GM21529 (cell line): ENCODE measurements at regions not wholly inside any gene's neighbourhood (a gene's known extent, or its start where the extent isn't known, plus 50 kb on each side); places are given as distances from the start of the nearest gene placed in this dataset.

ENCODE experiments used
- ATAC-seq: cut with Tn5 transposase; IDR thresholded peaks from one replicate; pipeline ENCODE4 v1.9.1; 2021; ENCODE audit not compliant: unreplicated experiment

DNA sequence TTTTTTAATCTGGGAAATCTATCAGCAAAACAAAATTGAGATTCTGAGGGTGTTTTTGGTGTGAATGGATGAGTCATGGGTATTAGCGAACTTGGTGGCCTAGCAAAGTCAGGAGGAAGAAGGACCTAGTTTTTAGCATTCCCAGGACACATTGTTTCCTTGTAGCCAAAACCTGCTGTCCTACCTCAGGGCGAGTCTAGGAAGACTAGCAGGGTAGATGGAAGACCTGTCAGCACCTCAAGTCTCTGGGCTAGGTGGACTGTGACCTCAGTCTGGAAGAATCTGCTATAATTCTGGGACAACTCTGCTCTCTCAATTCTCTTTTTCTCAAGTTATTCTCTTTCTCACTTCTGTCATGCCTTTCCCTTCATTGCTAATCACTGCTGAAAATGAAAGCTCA lies 1399.3 kb upstream of the LRRTM1 start:
- ATAC-seq: no peak

DNA sequence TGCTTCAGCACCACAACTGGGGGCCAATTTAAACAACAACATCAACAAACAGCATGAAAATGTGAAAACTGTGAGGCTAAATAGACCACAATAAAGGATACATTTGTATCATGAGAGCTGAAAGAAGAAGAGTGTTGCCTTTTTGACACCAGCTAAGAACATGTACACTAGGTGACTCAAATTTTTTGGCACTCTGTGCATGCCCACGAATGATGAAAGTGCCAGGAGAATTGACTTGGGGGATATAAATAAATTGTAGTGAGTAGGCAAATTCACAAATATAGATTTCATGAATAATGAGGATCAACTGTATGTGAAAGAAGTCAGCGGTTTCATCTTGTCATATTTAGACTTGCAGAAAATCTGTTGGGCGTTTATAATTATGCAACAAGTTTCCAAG lies 1388.0 kb upstream of the LRRTM1 start:
- ATAC-seq: no peak

DNA sequence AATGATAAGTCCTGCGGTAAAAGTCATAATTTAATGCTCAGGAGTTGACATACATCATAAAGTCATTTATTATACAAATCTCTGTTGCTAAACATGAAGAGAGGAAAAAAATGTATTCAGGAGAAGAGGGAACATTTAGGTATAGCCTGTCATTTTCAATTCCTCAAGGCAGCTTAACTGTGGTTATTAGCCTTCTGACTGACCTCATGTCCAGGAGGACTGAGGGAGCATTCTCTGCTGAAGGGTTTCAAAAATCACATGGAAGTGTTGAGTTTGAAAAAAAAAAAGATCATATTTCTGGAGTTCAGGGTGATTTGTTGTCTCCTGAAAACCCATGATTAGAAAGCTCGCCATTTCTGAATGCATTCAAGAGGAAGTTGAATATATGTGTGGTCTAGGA lies 1371.1 kb upstream of the LRRTM1 start:
- no peak for ATAC-seq

DNA sequence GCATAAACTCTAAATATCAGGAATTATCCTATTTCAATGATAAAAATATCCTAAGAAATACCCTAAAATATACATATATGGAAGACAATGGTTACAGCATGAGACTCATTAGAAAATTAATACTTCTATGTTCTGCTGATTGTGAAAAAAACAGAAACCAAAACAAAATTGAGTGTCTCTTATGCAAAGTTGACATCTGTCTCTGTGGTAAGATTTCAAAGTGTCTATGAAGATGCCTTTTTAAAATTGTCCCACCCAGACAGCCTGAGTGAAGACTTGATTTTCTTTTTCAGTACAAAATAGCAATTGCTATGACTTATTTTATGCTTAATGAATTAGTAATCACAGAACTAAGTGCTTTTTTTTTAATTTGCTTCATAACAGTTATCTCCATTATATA lies 1368.4 kb upstream of the LRRTM1 start:
- ATAC-seq: no peak

DNA sequence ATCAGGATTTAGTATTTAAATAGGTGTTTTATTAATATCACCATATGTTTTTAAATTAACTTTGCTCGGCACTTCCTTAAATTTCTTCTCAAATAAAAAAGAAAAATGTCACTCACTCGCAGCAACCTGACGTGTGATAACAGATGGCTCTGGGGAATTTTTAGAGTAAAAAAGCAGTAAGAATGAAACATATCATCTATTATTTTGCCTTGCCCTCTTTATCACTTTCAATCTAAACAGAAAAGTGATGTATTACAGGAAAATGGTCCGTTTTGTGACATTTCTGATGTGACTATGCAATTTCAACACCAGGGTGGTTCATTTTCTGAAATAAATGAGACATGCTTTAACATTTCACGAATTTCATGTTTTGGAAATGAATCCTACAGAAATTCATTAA lies 1368.0 kb upstream of the LRRTM1 start:
- ATAC-seq: no peak

DNA sequence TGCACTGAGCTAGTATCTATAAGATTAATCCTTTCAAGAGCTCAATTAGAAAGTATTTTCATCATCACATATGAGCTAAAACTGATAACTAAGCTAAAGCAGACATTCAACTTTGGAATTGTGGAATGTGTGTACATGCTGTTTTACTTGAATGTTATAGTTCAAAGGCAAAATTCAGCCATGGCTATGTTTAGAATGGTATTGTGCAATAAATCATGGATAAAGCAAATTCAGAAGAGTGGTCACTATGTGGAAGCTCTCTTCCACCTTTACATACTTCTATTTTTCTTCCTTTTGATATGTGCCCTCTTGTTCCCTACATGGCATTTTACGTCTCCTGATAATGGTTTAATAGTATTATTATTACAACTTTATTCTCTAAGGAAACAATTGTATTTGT lies 1366.3 kb upstream of the LRRTM1 start:
- ATAC-seq: no peak

DNA sequence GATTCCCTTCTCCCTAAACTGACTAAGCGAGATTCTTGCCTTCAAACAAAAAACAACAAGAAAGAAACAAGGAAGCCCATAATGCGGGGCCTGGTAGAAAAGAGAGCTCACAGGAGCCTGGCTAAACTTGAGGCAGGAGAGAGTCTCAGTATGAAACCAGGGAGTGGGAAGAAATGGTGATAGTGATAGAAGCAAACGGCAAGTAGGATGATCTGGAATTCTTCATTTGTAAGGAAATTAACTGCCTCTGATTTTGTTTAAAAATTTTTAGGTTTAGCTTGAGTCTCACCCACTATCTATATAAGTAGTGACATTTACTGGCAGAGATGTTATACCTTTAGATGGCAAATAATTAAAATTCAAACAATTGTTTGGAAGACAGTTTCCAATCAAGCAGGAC lies 1356.5 kb upstream of the LRRTM1 start:
- no peak for ATAC-seq

DNA sequence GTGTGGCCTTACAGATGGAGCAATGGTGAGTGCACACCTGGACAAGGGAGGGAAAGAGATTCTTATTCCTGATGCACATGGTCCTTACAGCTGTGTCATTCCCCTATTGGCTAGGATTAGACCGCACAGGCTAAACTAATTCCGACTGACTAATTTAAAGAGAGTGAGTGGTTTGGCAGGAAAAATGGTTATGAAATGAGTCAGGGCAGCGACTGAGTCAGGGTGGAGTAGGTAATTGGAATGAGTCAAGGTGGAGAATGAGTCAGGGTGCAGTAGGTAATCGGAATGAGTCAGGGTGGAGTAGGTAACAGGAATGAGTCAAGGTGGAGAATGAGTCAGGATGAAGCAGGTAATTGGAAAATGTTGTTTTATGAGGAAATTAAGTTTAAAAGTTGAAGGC lies 1353.7 kb upstream of the LRRTM1 start:
- no peak for ATAC-seq

DNA sequence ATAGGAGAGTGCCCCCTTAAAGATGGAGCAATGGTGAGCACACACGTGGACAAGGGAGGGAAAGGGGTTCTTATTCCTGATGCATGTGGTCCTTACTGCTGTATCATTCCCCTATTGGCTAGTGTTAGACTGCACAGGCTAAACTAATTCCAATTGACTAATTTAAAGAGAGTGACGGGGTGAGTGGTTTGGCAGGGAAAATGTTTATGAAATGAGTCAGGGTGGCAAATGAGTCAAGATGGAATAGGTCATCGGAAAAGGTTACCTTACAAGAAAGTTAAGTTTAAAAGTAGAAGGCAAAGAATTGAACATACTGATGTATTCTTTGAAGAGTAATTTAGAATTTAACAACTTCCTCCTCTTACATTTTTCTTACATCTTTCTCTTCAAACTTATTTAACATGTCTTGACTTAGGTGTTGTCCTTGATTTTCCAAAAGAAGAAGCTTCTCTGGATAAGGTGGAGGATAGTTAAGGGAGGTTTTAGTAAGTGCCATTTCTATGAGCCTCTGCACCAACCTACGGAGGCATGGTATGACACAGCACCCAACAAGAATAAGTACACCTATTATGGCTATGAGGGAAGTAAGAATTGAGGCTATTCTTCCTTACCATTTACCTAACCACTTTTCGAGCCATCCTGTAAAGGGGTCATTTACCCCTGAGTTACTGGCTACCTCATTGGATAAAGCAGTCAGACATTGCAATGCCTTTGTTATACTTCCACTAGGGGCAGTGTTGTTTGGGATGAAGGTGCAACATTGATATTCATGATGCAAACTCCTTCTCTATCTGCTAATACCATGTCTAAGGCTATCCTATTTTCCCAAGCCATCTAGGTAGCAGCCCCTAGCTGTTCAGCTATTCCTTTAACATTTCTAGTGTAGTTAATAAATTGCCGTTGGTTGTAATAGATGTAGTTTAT lies 1345.8 kb upstream of the LRRTM1 start:
- ATAC-seq: no peak

DNA sequence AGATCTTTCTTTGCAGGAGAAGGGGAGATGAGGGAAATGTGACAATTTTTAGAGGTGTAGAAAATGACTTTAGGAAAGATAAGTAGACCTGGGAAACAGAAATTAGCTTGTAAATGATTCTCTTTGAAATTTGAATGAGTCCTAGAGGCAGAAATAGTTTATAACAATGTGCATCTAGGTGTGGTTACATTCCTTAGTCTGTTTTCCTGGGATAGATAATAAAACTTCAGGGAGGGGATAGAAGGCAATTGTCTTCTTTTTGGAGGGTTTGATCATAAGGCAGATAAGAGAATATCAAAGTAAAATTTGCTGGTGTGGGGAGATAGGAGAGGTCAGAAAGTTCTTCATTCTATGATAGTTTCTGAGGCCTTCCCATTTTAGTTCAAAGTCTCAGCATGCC lies 1344.3 kb upstream of the LRRTM1 start:
- ATAC-seq: no peak

DNA sequence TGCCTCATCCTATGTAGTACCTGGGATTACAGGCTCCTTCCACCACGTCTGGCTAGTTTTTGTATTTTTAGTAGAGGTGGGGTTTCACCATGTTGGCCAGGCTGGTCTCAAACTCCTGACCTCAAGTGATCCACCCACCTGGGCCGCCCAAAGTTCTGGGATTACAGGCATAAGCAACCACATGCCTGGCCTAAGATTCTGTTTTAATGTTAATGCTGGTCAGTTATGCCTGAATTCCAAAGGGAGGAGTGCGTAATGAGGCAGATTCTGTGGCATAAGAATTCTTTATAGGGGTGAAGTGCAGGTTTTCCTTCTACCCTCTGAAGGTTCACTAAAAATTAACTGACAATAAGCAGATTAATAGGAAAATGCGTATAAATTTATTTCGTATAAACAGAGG lies 1343.8 kb upstream of the LRRTM1 start:
- ATAC-seq: no peak

DNA sequence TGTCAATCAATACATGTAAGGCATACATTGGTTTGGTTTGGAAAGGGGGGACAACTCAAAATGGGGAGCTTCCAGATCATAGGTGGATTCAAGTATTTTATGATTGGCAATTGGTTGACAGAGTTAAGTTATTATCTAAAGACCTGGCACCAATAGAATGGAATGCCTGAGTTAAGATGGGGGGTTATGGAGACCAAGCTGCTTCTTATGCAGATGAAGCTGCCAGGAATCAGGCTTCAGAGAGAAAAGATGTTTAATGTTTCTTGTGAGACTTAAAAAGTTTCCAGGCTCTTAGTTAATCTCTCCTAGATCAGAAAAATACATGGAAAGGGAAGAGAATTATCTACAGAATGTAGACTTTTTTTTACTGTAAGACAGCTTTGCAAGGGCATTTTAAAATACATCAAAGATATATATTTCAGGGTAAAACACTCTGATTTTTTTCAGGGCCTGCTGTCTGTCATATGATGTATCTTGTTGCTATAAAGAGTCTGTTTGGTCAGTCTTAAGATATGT lies 1343.2 kb upstream of the LRRTM1 start:
- ATAC-seq: no peak

DNA sequence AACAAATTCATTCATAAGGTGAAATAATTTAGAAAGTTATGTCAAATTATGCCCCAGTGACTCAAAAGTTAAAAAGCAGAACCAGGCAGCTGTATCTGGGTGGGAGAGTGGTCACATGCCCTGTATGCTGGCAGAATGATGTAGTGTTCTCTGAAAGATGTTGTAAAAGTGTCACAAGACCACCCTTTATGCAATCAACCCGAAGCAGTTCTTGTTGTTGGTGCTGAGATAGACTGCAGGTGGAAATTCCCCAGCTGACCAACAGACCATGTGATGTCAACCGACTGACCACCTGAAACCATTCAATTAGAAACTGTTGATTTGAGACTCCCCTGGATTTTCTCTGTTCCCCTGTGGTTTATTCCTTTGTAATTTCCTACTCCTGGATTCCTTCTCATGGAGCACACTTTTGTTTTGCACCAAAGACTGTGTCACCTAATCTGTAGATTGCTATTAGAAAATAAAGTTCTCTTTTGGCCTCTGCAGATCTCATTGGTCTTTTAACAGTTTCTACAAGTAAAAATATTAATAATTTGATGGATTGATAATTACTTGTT lies 1341.3 kb upstream of the LRRTM1 start:
- ATAC-seq: no peak

DNA sequence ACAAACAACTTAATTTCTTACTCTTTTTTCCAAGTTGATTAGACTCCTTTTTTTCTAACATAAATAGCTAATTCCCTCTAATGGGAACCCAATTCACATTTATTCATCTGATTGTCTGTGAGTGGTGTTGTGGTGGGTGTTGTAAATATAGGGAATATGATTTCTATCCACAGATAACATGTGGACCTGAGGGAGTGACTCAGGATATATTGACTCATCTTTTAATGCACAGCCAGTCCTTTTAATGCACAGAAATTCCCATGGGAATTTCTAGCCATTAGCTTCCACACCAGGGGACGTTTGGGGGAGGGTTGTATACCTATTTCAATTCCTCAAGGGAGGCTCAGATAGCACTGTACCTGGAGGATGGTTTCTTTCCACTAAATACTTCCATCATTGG lies 1339.6 kb upstream of the LRRTM1 start:
- ATAC-seq: no peak

DNA sequence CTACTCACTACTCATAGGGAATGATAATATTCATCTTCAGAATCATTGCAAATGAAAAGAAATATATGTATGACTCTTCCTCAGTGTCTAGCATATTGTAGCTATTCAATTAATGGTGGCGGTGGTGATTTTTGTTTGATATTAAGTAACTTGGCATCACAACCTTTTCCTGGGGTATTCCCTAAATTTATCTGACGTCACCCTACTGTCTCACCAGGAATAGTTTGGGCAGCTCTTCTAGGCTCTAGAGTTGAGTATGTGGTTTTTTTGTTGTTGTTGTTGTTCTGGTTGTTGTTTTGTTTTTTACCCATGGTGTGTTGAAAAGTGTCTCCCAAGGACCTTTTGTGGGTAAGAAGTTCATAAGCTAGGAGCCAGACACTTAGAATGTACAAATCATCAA lies 1320.3 kb upstream of the LRRTM1 start:
- ATAC-seq: no peak

DNA sequence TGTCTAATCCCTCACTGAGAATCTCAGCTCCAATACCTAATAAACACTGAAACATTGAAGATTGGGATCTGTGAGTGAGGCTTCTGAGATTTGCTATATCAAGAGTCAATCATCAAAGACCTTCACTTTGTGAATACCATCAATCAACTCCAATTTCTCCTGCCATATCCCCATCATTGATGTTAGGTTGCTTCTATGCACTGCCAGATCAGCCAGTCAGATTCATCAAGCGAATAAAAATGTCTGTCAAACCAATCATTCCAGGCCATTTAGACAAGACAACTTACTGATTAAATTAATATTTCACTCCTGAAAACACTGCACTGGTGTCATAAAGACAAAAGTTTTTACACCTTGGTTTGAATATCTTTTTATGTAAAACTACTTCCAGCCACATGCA lies 1295.5 kb upstream of the LRRTM1 start:
- ATAC-seq: no peak

DNA sequence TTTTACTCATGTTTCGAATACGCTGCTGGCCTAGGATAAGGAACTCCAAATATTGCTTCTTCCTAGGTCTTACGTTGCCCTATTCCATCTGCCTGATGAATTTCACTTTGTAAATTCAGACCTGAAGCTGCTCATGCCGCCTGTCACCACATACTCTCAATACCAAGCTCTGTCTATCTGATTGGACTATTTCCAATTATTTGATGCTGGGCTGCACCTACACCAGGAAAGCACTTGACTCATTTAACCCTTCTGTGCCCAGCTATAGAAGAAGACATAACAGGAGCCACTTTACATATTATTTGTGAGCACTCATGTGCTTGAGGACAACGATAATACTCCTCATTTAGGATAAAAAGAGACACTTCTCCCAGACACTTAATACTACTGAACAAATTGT lies 1293.9 kb upstream of the LRRTM1 start:
- no peak for ATAC-seq

DNA sequence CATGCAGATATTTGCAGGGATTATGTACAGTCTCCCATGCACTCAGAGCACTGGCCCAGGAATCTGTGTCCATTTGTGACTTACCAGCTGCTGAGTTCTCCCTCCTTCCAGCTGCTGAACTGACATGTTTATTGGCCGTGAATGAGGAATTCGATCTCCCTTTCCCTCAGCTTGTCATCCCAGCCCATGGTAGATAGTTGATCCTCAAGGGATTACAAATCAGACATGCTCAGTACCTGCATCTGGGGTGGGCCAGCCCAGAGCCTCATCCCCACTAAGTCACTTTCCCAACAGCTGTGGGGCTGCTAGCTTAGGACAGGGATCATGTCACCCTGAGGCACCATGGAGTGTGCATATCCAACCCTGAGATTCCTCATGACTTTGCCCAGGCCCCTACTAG lies 1284.9 kb upstream of the LRRTM1 start:
- no peak for ATAC-seq

DNA sequence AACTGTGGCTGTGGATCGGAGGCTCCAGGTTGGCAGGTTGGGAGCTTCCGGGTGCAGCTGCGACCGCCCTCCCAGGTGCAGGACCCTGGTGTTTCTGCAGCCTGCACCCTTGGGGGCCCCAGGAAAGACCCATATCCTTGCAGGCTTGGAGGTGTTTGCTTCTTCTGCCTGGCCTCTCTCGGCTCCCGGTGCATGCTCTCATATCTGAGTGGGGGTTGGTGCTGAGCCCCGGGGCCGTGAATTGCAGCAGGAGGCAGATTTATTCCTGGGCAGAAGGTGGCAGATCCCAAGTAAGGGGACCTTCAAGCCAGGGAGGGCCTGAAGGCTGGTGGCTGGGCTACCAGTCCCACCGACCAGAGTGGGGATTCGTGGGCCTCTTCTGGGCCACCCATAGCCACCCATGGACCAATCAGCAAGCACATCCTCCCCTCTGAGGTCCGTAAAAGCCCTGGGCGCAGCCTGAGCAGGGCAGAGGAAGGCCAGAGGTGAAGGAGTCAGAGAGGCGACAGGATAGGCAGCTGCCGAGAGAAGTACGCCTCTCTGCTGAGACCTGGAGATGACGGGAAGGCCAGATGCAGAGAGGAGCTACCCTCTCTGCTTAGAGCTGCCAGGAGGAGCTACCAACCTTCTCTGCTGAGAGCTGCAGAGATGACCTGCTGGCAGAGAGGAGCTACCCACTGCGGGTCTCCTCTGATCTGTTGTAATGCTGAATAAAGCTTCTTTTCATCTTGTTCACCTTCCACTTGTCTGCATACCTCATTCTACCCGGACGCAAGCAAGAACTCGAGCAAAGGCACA lies 1279.0 kb upstream of the LRRTM1 start:
- no peak for ATAC-seq

DNA sequence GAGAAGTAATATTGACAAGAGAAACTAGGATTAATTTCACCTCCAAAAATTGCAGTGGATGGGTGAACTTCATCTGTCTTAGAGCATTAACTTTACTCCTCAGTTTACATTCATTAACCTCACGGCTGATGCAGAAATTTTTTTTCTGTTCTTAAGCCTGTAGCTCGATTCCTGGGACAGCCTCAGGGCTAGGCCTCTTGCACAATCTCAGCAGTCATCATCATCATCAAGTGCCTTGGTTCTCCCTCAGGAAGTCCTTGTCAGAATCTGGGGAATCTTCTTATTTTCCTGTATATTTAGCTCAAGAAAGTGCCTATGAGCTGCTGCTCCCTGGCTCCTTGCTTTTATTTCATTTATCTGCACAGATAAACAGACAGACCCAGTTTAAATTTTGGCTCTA lies 1272.2 kb upstream of the LRRTM1 start:
- ATAC-seq: no peak

DNA sequence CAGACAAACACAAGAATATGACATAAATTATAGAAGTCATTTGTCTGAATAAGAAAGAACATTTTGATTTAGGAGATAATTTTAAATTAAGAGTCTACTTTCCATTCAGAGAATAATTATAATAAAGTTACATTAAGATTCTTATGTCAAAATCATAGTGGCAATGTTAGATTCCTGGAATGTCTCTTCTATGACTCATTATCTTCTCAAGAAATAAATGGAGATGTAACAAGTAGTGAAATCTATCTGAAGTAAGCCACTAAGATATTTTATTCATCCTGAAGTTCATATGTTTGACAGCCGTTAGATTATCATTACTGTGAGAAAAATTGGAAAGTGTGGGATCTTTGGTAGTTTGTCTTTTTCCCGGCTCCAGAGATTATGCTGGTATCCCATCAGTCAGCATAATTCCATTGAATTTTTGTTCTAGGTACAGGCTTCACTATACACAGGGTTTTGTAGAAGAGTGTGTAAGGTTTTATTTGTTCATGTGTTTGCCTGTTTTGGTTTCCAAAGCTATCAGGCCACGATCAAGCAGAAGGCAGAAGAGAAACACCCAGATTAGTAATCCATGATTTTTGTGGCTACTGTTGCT lies 1246.6 kb upstream of the LRRTM1 start:
- no peak for ATAC-seq
